HG03064 (cell line): ENCODE measurements at regions not wholly inside any gene's neighbourhood (a gene's known extent, or its start where the extent isn't known, plus 50 kb on each side); places are given as distances from the start of the nearest gene placed in this dataset.

Source experiments
- ATAC-seq: cut with Tn5 transposase; IDR thresholded peaks from one replicate; pipeline ENCODE4 v1.9.1; 2021; ENCODE audit warnings: low read depth; ENCODE audit not compliant: unreplicated experiment

DNA sequence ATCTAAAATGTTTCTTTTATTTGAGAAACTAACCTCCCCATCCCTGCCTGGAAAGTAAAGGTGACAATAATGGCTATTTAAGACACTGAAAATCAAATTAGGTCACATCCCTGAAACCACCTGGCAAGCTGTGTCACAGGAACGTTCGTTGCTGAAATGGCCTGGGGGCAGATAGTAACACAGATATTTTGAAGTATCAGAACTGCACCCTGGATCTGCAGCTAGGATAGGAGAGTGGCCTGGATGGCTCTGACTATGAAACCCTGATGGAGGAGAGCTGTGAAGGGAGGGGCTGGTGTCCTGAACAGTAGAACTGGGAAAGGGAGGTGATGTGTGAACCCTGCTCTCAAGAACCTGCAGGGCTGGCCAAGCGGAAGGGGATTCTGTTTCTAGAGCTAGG, 648.3 kb upstream of the CFAP20DC start:
- no peak for ATAC-seq

GRCh38 chr3:59696783-59697182, 647.0 kb upstream of the CFAP20DC start:
- no peak for ATAC-seq

DNA sequence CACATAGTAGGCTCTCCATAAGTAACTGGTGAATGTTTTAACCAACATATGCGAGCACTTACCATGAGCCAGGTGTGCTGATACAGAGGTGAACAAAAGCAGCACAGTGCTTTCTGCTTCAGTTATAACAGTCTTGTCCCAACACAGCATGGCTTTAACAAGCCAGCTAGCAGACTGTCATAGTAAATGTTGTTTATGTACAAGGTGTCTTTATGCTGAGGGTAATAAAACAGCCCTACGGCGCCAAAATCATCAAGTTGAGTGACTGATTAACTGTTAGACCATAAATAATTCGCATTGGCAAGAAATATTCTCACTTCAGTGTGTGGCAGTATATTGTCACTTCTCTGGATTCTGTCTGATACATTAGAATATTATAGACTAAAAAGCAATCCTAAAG, 646.0 kb upstream of the CFAP20DC start:
- ATAC-seq: no peak

DNA sequence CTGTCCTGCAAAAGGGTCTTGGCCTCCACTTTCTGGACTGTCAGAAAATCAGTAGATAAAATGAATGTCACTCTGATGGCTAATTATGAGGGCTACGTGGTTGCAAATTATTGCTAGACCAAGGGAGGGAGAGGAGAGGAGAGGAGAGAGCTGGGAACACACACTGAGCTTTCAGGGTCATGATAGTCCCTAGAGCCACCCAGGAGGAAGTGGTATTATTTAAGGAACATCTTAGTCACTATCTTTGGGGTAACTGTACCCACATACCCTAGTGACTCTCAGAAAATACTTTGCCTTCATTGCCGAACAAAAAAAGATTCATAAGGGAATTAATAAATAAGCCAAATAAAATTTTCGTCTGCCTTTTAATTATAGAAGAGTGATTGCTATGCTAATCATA, 642.3 kb upstream of the CFAP20DC start:
- ATAC-seq: no peak

DNA sequence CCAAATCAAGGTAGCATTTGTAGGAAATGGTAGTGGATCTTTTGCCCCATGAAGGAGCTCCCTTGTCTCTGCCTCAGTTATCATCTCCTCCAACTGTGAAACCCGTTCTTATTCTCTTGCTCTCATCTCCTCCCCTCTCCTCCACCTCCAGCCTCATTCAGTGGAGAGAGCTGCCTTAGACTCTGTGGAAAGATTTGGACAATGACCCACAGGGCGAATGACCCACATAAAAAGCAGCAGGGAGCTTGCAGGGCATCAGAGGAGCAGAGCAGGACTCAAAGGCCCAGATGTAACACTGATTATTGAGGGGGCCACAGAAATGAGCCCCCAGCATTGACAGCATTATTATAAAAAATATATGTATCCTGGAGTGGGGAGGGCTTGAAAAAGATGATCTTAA, 641.1 kb upstream of the CFAP20DC start:
- no peak for ATAC-seq

DNA sequence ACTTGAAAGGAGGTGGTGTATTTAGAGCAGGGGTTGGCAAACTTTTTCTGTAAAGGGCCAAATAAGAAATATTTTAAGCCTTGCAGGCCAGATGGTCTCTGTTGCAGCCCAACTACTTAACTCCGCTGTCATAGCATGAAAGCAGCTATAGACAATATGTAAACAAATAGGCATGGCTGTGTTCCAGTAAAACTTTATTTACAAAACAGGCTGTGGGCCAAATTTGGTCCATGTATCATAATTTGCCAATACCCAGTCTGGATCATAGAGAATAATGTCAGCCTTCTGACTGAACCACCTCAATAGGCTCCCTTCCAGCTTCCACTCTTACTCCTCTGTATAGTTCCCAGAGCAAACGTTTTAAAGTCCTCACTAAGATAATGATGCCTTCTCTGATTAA, 638.8 kb upstream of the CFAP20DC start:
- no peak for ATAC-seq

DNA sequence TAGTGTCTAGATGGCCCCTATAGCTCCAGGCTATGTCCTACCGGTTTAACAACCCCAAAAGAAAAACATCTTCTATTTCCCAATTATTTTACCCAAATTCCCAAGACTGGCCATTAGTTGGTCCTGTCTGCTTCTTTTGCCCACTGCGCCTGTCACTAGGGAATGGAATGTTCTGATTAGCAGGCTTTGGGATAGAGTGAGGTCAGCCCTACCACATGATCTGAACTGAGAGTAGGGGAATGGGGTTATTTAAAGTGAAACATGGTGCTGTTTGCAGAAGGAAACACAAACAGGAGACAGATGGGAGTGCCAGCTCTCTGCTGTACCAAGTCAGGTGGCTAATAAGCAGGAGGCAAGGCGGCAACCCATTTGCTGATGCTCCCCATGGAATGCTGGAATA, 635.6 kb upstream of the CFAP20DC start:
- ATAC-seq: no peak

DNA sequence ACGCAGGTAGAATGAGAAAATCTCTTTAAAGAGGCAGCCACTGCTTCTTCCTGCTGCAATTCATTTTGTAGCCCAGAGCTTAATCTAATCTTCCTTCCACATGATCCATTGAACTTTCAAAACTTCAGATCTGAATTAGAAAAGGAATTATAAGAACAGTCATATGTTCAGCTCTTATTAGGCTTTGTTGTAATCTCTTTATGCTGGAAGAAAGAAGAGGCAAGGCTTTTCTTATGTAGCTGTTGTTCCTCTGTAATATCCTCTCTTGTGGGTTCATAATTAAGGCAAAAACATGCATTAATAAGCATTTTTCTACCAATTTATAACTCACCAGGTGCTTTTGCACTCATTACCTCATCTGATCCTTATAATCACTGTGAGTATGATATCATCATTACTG, 634.9 kb upstream of the CFAP20DC start:
- no peak for ATAC-seq

- ATAC-seq: no peak
These were observed 631.1 kb upstream of the CFAP20DC start for GRCh38 chr3:59680919-59681318.

GRCh38 chr3:59677747-59678702, 628.2 kb upstream of the CFAP20DC start:
- ATAC-seq: no peak

DNA sequence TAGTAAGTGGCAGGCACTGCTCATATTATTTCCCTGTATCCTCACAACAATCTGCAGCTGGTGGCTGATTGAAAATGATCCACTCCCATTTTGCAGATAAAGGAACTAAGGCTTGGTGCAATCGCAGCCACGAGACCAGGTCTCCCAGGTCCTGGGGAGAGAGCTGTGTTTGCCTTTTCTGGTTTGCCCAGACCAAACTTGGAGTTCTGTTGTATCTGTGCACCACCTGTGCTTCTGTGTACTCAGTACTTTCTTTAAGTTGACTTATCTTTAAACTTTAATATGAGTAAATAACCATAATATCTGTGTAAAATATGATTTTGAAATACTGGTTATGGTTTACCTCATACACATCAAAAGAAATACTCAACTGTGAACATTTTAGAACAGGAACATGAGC, 625.7 kb upstream of the CFAP20DC start:
- ATAC-seq: no peak

DNA sequence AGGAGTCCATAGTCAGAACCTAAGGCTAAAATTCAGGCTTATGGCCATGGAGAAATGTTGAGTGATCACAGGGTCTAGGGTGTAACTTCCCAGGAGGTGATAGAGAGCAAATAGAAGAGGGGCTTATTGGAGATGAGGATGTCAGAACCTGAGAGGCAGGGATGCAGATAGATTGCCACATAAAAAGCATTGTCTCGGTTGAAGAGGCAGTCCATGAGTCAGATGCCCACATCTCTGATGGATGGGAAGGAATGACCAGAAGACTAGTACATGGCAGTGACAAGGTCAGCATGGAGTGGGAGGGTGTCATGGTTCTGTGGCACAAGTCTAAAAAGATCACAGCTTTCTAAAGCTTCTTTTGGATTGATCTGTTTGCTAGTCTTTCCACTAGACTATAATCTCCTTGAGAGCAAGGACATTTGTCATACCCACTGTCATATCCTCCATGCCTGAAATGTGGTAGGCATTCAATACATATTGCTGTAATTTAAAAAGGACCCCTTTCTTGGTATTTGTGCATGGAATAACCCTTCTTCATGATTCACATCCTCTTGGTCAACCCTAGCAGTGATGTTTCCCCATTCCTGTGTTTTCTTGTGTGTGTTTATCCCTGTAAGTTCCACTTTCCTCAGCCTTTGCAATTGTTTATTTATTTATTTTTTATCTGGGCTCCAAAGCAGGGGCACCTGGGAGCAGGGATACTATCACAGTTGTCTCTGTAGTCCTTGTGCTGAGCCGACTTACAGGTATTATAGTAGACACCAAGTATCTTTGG, 613.4 kb upstream of the CFAP20DC start:
- ATAC-seq: no peak

GRCh38 chr3:59660852-59661625, 611.2 kb upstream of the CFAP20DC start:
- no peak for ATAC-seq

GRCh38 chr3:59660376-59660775, 610.6 kb upstream of the CFAP20DC start:
- ATAC-seq: no peak

- ATAC-seq: no peak
These were observed 609.9 kb upstream of the CFAP20DC start for GRCh38 chr3:59659755-59660154.

- no peak for ATAC-seq
These were observed 609.0 kb upstream of the CFAP20DC start for GRCh38 chr3:59658866-59659265.

GRCh38 chr3:59658274-59658673, 608.4 kb upstream of the CFAP20DC start:
- ATAC-seq: no peak

- no peak for ATAC-seq
These were observed 605.7 kb upstream of the CFAP20DC start for GRCh38 chr3:59655418-59656015.

GRCh38 chr3:59654480-59655417, 604.9 kb upstream of the CFAP20DC start:
- ATAC-seq: no peak

DNA sequence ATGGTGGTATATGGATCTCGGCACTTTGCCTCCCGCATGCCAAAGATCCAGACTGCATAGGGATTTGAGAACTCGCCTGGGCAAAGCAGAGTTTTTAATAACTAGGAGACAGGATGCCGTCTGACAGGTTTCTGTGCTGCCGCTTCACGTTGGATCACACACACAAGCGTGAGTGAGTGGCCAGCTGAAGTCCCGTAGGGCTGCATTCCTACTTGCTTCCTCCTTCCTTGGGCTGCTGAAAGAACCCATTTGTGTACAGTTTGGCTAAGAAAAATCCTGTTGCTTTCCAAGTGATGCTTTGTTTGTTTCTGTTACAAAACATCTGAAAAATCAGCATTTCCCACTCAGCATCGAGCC, 604.3 kb upstream of the CFAP20DC start:
- ATAC-seq: no peak
